RWPE1 (cell line): ENCODE measurements at regions not wholly inside any gene's neighbourhood (a gene's known extent, or its start where the extent isn't known, plus 50 kb on each side); places are given as distances from the start of the nearest gene placed in this dataset.

ENCODE experiments used
- CTCF ChIA-PET: fragments of 350-600 bp; sonication (Branson Sonifier 250); formaldehyde crosslinking; extraction: SDS; loops from one replicate; lab custom pipeline; 2021; lab: Yijun Ruan, JAX
- POLR2A ChIA-PET: fragments of 400-600 bp; formaldehyde crosslinking; extraction: SDS; loops from one replicate; lab custom pipeline; 2020; ENCODE audit warnings: antibody characterized with exemption; ENCODE audit not compliant: low non-redundant PET; lab: Yijun Ruan, JAX
- DNase-seq: peaks from one replicate; pipeline ENCODE4 v3.0.0; 2012; ENCODE audit warnings: low spot score
- H3K27ac ChIP-seq: fragments of 450-650 bp; 2 replicates; pipeline ENCODE4 v1.5.1; 2017
- TF ChIP-seq, protein P1 (sequence below): fragments of 450-650 bp; conservative IDR thresholded peaks from 2 replicates; pipeline ENCODE4 v1.5.1; 2017; ENCODE audit warnings: low read depth, mild to moderate bottlenecking

GRCh38 chr12:76135456-76135855 is 51.0 kb upstream of the NAP1L1 start:
- no peak overlapping the region for H3K27ac ChIP-seq
- DNase-seq, result no peak
- POLR2A ChIA-PET, result no interaction called here
- CTCF ChIA-PET, result no interaction called here
- TF ChIP-seq, protein P1, sequence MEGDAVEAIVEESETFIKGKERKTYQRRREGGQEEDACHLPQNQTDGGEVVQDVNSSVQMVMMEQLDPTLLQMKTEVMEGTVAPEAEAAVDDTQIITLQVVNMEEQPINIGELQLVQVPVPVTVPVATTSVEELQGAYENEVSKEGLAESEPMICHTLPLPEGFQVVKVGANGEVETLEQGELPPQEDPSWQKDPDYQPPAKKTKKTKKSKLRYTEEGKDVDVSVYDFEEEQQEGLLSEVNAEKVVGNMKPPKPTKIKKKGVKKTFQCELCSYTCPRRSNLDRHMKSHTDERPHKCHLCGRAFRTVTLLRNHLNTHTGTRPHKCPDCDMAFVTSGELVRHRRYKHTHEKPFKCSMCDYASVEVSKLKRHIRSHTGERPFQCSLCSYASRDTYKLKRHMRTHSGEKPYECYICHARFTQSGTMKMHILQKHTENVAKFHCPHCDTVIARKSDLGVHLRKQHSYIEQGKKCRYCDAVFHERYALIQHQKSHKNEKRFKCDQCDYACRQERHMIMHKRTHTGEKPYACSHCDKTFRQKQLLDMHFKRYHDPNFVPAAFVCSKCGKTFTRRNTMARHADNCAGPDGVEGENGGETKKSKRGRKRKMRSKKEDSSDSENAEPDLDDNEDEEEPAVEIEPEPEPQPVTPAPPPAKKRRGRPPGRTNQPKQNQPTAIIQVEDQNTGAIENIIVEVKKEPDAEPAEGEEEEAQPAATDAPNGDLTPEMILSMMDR, result no peak
